Calu3 (cell line): ENCODE measurements at regions not wholly inside any gene's neighbourhood (a gene's known extent, or its start where the extent isn't known, plus 50 kb on each side); places are given as distances from the start of the nearest gene placed in this dataset.

Experiments used
- BruUV-seq: library from RNA; stranded (reverse); fragments of 400-500 nt; replicated peaks from 2 replicates; lab custom pipeline; 2021; lab: Mats Ljungman, UMichigan
- CTCF ChIA-PET: fragments of 300-600 bp; sonication (Branson Sonifier 250); formaldehyde crosslinking; loops from one replicate; lab custom pipeline; 2022; ENCODE audit warnings: antibody characterized with exemption; lab: Charles Lee
- DNase-seq: peaks from one replicate; pipeline ENCODE4 v3.0.0; 2022
- H3K27ac Mint-ChIP-seq: one replicate; pipeline ENCODE4 v1.8.0; 2022; ENCODE audit warnings: mixed read lengths; ENCODE audit not compliant: unreplicated experiment
- H3K27me3 Mint-ChIP-seq: one replicate; pipeline ENCODE4 v1.8.0; 2022; ENCODE audit warnings: mixed read lengths; ENCODE audit not compliant: unreplicated experiment
- H3K36me3 Mint-ChIP-seq: one replicate; pipeline ENCODE4 v1.8.0; 2022; ENCODE audit warnings: mild to moderate bottlenecking, moderate library complexity, mixed read lengths; ENCODE audit not compliant: insufficient read depth, unreplicated experiment
- H3K4me1 Mint-ChIP-seq: one replicate; pipeline ENCODE4 v1.8.0; 2022; ENCODE audit warnings: mild to moderate bottlenecking, low read depth, mixed read lengths; ENCODE audit not compliant: unreplicated experiment
- H3K4me3 Mint-ChIP-seq: one replicate; pipeline ENCODE4 v1.8.0; 2022; ENCODE audit warnings: mild to moderate bottlenecking, low read depth, moderate library complexity, mixed read lengths; ENCODE audit not compliant: unreplicated experiment
- H3K9me3 Mint-ChIP-seq: one replicate; pipeline ENCODE4 v1.8.0; 2022; ENCODE audit warnings: low read depth, mixed read lengths; ENCODE audit not compliant: unreplicated experiment
- CTCF ChIP-seq: fragments of 200-600 bp; IDR thresholded peaks from one replicate; pipeline ENCODE4 v1.8.0; 2022; ENCODE audit warnings: antibody characterized with exemption; ENCODE audit not compliant: unreplicated experiment
- intact Hi-C: fragments of 100-400 bp; cut with micrococcal nuclease; formaldehyde crosslinking; loops from one replicate; pipeline ENCODE4 v1.10.0; 2022; ENCODE audit not compliant: unreplicated experiment

- intact Hi-C loops, result no loop called here
- no peak for TF ChIP-seq CTCF
- peaks cover 45% of the 10 kb centered on the region for H3K4me1 Mint-ChIP-seq
- no peak for DNase-seq
- no peak overlapping the region for H3K4me3 Mint-ChIP-seq
- H3K9me3 Mint-ChIP-seq, result no peaks in the 10 kb centered on the region
- CTCF ChIA-PET, result no interaction called here
- BruUV-seq, result no TSS peak
- no peaks in the 10 kb centered on the region for H3K36me3 Mint-ChIP-seq
- no peaks in the 10 kb centered on the region for H3K27me3 Mint-ChIP-seq
- no peak overlapping the region for H3K27ac Mint-ChIP-seq
These were observed 116.7 kb upstream of the COPS8 start for GRCh38 chr2:236968880-236969534.

- CTCF ChIA-PET, result interaction anchor here (0.6 kb wide), 1 partner anchor 438 kb away, joined by 3 read pairs; no protein-coding TSS in a partner anchor
- no peaks in the 10 kb centered on the region for H3K36me3 Mint-ChIP-seq
- H3K27me3 Mint-ChIP-seq, result no peaks in the 10 kb centered on the region
- intact Hi-C loops, result no loop called here
- DNase-seq, result no peak
- H3K4me1 Mint-ChIP-seq, result peaks cover 45% of the 10 kb centered on the region
- H3K4me3 Mint-ChIP-seq, result no peak overlapping the region
- no peaks in the 10 kb centered on the region for H3K9me3 Mint-ChIP-seq
- no peak for TF ChIP-seq CTCF
- no TSS peak for BruUV-seq
- no peak overlapping the region for H3K27ac Mint-ChIP-seq
These were observed 115.7 kb upstream of the COPS8 start for GRCh38 chr2:236969767-236970655.

GRCh38 chr2:236970656-236971010 lies 115.1 kb upstream of the COPS8 start:
- DNase-seq, result no peak
- H3K4me3 Mint-ChIP-seq, result no peak overlapping the region
- H3K9me3 Mint-ChIP-seq, result no peaks in the 10 kb centered on the region
- H3K27ac Mint-ChIP-seq, result no peak overlapping the region
- peaks cover 45% of the 10 kb centered on the region for H3K4me1 Mint-ChIP-seq
- no peaks in the 10 kb centered on the region for H3K36me3 Mint-ChIP-seq
- no peak for TF ChIP-seq CTCF
- BruUV-seq, result no TSS peak
- no peaks in the 10 kb centered on the region for H3K27me3 Mint-ChIP-seq
- CTCF ChIA-PET, result interaction anchor here (0.6 kb wide), 1 partner anchor 438 kb away, joined by 3 read pairs; no protein-coding TSS in a partner anchor
- intact Hi-C loops, result no loop called here

- H3K27ac Mint-ChIP-seq, result no peak overlapping the region
- no peaks in the 10 kb centered on the region for H3K27me3 Mint-ChIP-seq
- no peak overlapping the region for H3K4me3 Mint-ChIP-seq
- CTCF ChIA-PET, result no interaction called here
- no peak for DNase-seq
- H3K9me3 Mint-ChIP-seq, result no peaks in the 10 kb centered on the region
- no peaks in the 10 kb centered on the region for H3K36me3 Mint-ChIP-seq
- BruUV-seq, result no TSS peak
- intact Hi-C loops, result no loop called here
- peaks cover 45% of the 10 kb centered on the region for H3K4me1 Mint-ChIP-seq
- no peak for TF ChIP-seq CTCF
These were observed 114.4 kb upstream of the COPS8 start for GRCh38 chr2:236971131-236971821.
